H1 (cell line): ENCODE measurements at regions not wholly inside any gene's neighbourhood (a gene's known extent, or its start where the extent isn't known, plus 50 kb on each side); places are given as distances from the start of the nearest gene placed in this dataset.

ENCODE experiments used
- CTCF ChIA-PET: fragments of 300-600 bp; sonication (Branson Sonifier 250); formaldehyde crosslinking; loops from one replicate; lab custom pipeline; 2021; ENCODE audit not compliant: partially characterized antibody; lab: Charles Lee
- POLR2A ChIA-PET: fragments of 300-600 bp; sonication (Branson Sonifier 250); formaldehyde crosslinking; loops from one replicate; lab custom pipeline; 2021; ENCODE audit warnings: inconsistent platforms; ENCODE audit not compliant: partially characterized antibody; lab: Charles Lee
- DNase-seq, 2 experiments: peaks; one replicate each; pipeline versions ENCODE4 v3.0.0 to v3.0.0-alpha.2; 2010 to 2022; ENCODE audit warnings: low spot score in 2 of 2, low read depth in 1 of 2, mixed read lengths in 1 of 2
- FAIRE-seq: peaks from 2 replicates; lab custom pipeline; 2011; peaks lifted over from hg19 to GRCh38; lab: Jason Lieb, UNC
- H2AFZ ChIP-seq: 2 replicates; pipeline ENCODE4 v1.8.1; 2012; ENCODE audit warnings: low read length, inconsistent platforms
- H2AK5ac ChIP-seq: 2 replicates; pipeline ENCODE4 v1.6.1; 2013; ENCODE audit warnings: low read depth, low read length
- H2BK120ac ChIP-seq: replicated peaks from 2 replicates; pipeline ENCODE3; 2013; ENCODE audit warnings: low read depth, low read length, inconsistent platforms
- H2BK12ac ChIP-seq: 2 replicates; pipeline ENCODE4 v1.6.1; 2013; ENCODE audit warnings: low read depth, low read length
- H2BK15ac ChIP-seq: 2 replicates; pipeline ENCODE4 v1.6.1; 2013; ENCODE audit warnings: low read length
- H2BK20ac ChIP-seq: 2 replicates; pipeline ENCODE4 v1.6.1; 2013; ENCODE audit warnings: low read length
- H2BK5ac ChIP-seq: 2 replicates; pipeline ENCODE4 v1.6.1; 2013; ENCODE audit warnings: low read depth, low read length
- H3K14ac ChIP-seq: 2 replicates; pipeline ENCODE4 v1.6.1; 2013; ENCODE audit warnings: inconsistent platforms; ENCODE audit not compliant: insufficient read length
- H3K18ac ChIP-seq: 2 replicates; pipeline ENCODE4 v1.6.1; 2013; ENCODE audit warnings: low read length; ENCODE audit errors: extremely low read depth
- H3K23ac ChIP-seq: 2 replicates; pipeline ENCODE4 v1.6.1; 2013; ENCODE audit warnings: inconsistent platforms; ENCODE audit not compliant: insufficient read length
- H3K23me2 ChIP-seq: 2 replicates; pipeline ENCODE4 v1.6.1; 2013; ENCODE audit warnings: low read depth, low read length
- H3K27ac ChIP-seq: 2 replicates; pipeline ENCODE4 v1.6.1; 2011; ENCODE audit warnings: low read depth, low read length, inconsistent platforms
- H3K27me3 ChIP-seq, 4 experiments: replicated peaks in 1 of 4; 1 replicate in 1 of 4; 2 replicates in 3 of 4; pipeline versions ENCODE4 v1.6.1 to v1.8.1; 2011 to 2013; ENCODE audit warnings: low read length in 3 of 4, mild to moderate bottlenecking in 3 of 4, inconsistent platforms in 2 of 4, mixed read lengths in 2 of 4, moderate library complexity in 1 of 4; ENCODE audit not compliant: control insufficient read depth in 3 of 4, insufficient read depth in 3 of 4; ENCODE audit errors: extremely low read depth in 1 of 4
- H3K36me3 ChIP-seq, 4 experiments: 2 replicates each; pipeline versions ENCODE4 v1.6.1 to v1.8.1; 2011 to 2013; ENCODE audit warnings: mild to moderate bottlenecking in 4 of 4, low read length in 3 of 4, moderate library complexity in 2 of 4, control low read depth in 1 of 4, inconsistent platforms in 1 of 4; ENCODE audit not compliant: insufficient read depth in 4 of 4, control insufficient read depth in 2 of 4
- H3K4ac ChIP-seq: replicated peaks from 2 replicates; pipeline ENCODE3; 2013; ENCODE audit warnings: low read length, low read depth, mixed read lengths, inconsistent platforms; ENCODE audit not compliant: insufficient read length
- H3K4me1 ChIP-seq, 4 experiments: replicated peaks in 1 of 4; 1 replicate in 1 of 4; 2 replicates in 3 of 4; pipeline versions ENCODE4 v1.6.1 to v1.8.1; 2011 to 2013; ENCODE audit warnings: low read length in 3 of 4, inconsistent platforms in 2 of 4, mixed read lengths in 1 of 4; ENCODE audit not compliant: insufficient read depth in 4 of 4, control insufficient read depth in 3 of 4
- H3K4me2 ChIP-seq, 2 experiments: 2 replicates each; pipeline versions ENCODE4 v1.6.1 to v1.8.1; 2011 to 2013; ENCODE audit warnings: low read depth in 2 of 2, low read length in 2 of 2, control low read depth in 1 of 2, inconsistent platforms in 1 of 2, mild to moderate bottlenecking in 1 of 2; ENCODE audit not compliant: insufficient read depth in 1 of 2
- H3K4me3 ChIP-seq, 4 experiments: fragments of 200-600, 300-600 bp in 1 of 4; sonication (generic), shearing (Covaris generic), sonication (Bioruptor Twin) in 1 of 4; 2 replicates each; pipeline versions ENCODE4 v1.5.1 to v1.8.1; 2011 to 2016; ENCODE audit warnings: low read length in 4 of 4, low read depth in 3 of 4, control low read depth in 2 of 4, inconsistent platforms in 2 of 4, mild to moderate bottlenecking in 2 of 4, mixed read lengths in 1 of 4, moderate library complexity in 1 of 4; ENCODE audit not compliant: insufficient read depth in 2 of 4; ENCODE audit errors: extremely low read depth in 1 of 4
- H3K56ac ChIP-seq: replicated peaks from 2 replicates; pipeline ENCODE3; 2013; ENCODE audit warnings: low read depth, mild to moderate bottlenecking, mixed read lengths, low read length, inconsistent platforms; ENCODE audit not compliant: insufficient read length
- H3K79me1 ChIP-seq: 2 replicates; pipeline ENCODE4 v1.6.1; 2013; ENCODE audit warnings: low read depth, low read length, control low read depth
- H3K79me2 ChIP-seq, 2 experiments: 2 replicates each; pipeline versions ENCODE4 v1.6.1 to v1.8.1; 2012 to 2013; ENCODE audit warnings: low read length in 2 of 2, mild to moderate bottlenecking in 2 of 2, inconsistent platforms in 1 of 2; ENCODE audit not compliant: insufficient read depth in 2 of 2, control insufficient read depth in 1 of 2
- H3K9ac ChIP-seq, 4 experiments: replicated peaks in 1 of 4; 1 replicate in 1 of 4; 2 replicates in 3 of 4; pipeline versions ENCODE4 v1.6.1 to v1.8.1; 2011 to 2013; ENCODE audit warnings: low read depth in 3 of 4, low read length in 3 of 4, control low read depth in 2 of 4, mild to moderate bottlenecking in 2 of 4, moderate library complexity in 2 of 4, inconsistent platforms in 1 of 4; ENCODE audit errors: extremely low read depth in 1 of 4
- H3K9me3 ChIP-seq, 2 experiments: 2 replicates each; pipeline versions ENCODE4 v1.6.1 to v1.8.1; 2012 to 2013; ENCODE audit warnings: mild to moderate bottlenecking in 2 of 2, moderate library complexity in 2 of 2, control low read depth in 1 of 2, inconsistent platforms in 1 of 2, low read depth in 1 of 2, low read length in 1 of 2, mixed read lengths in 1 of 2; ENCODE audit not compliant: insufficient read depth in 2 of 2
- H4K20me1 ChIP-seq, 2 experiments: replicated peaks in 1 of 2; 2 replicates each; pipeline versions ENCODE3 to v1.8.1; 2011 to 2013; ENCODE audit warnings: inconsistent platforms in 2 of 2, low read length in 2 of 2, mild to moderate bottlenecking in 1 of 2; ENCODE audit not compliant: insufficient read depth in 2 of 2, control insufficient read depth in 1 of 2
- H4K5ac ChIP-seq: 2 replicates; pipeline ENCODE4 v1.6.1; 2013; ENCODE audit warnings: low read length, low read depth, mixed read lengths, inconsistent platforms; ENCODE audit not compliant: insufficient read length
- H4K8ac ChIP-seq: 2 replicates; pipeline ENCODE4 v1.8.0; 2013; ENCODE audit warnings: mild to moderate bottlenecking, moderate library complexity, low read length, inconsistent platforms; ENCODE audit not compliant: insufficient read depth; ENCODE audit errors: extremely low read depth
- H4K91ac ChIP-seq: replicated peaks from 2 replicates; pipeline ENCODE3; 2013; ENCODE audit warnings: low read length, mixed read lengths, inconsistent platforms; ENCODE audit not compliant: insufficient read length
- CHD1 ChIP-seq: IDR thresholded peaks from 2 replicates; pipeline ENCODE4 v1.6.1; 2012; ENCODE audit warnings: low read depth, low read length, improper control_type of control experiment
- CHD2 ChIP-seq: IDR thresholded peaks from 2 replicates; pipeline ENCODE4 v1.6.1; 2012; ENCODE audit warnings: low read length, improper control_type of control experiment
- FOSL1 ChIP-seq: IDR thresholded peaks from 2 replicates; pipeline ENCODE4 v1.6.1; 2011; ENCODE audit warnings: mild to moderate bottlenecking, low read depth, low read length, moderate library complexity; ENCODE audit not compliant: insufficient read depth
- HDAC2 ChIP-seq, 2 experiments: fragments of 300-600 bp in 1 of 2; sonication (generic) in 1 of 2; IDR thresholded peaks; 2 replicates each; pipeline ENCODE4 v1.6.1; 2011 to 2012; ENCODE audit warnings: low read depth in 2 of 2, low read length in 2 of 2, mild to moderate bottlenecking in 2 of 2, moderate library complexity in 2 of 2, borderline replicate concordance in 1 of 2, inconsistent platforms in 1 of 2
- POLR2AphosphoS5 ChIP-seq: IDR thresholded peaks from 2 replicates; pipeline ENCODE4 v1.6.1; 2011; ENCODE audit warnings: low read depth, low read length
- POU5F1 ChIP-seq: IDR thresholded peaks from 2 replicates; pipeline ENCODE4 v1.6.1; 2011; ENCODE audit warnings: low read depth, mild to moderate bottlenecking, low read length, moderate library complexity
- SIN3A ChIP-seq, 2 experiments: IDR thresholded peaks in 1 of 2; conservative IDR thresholded peaks in 1 of 2; 2 replicates each; pipeline ENCODE4 v1.6.1; 2011 to 2012; ENCODE audit warnings: low read length in 2 of 2, improper control_type of control experiment in 1 of 2, low read depth in 1 of 2, mild to moderate bottlenecking in 1 of 2
- SP2 ChIP-seq: IDR thresholded peaks from 2 replicates; pipeline ENCODE4 v1.6.1; 2012; ENCODE audit warnings: mild to moderate bottlenecking, low read length, inconsistent platforms
- TBP ChIP-seq: IDR thresholded peaks from 2 replicates; pipeline ENCODE4 v1.6.1; 2011; ENCODE audit warnings: low read depth, low read length, improper control_type of control experiment
- WGBS, 2 experiments: shearing (Covaris generic) in 1 of 2; methylation state at CpG; one replicate each; pipeline versions ENCODE4 v1.1.6 to v1.1.7; 2013 to 2015; ENCODE audit warnings: low lambda C conversion rate in 2 of 2, mixed read lengths in 2 of 2, inconsistent platforms in 1 of 2, low coverage in 1 of 2, missing lambda C conversion rate in 1 of 2; ENCODE audit not compliant: insufficient replicate concordance in 2 of 2, insufficient coverage in 1 of 2, insufficient read length in 1 of 2; ENCODE audit errors: extremely low coverage in 1 of 2, missing lambda C conversion rate in 1 of 2; 5-methylcytosine and 5-hydroxymethylcytosine counted together

DNA sequence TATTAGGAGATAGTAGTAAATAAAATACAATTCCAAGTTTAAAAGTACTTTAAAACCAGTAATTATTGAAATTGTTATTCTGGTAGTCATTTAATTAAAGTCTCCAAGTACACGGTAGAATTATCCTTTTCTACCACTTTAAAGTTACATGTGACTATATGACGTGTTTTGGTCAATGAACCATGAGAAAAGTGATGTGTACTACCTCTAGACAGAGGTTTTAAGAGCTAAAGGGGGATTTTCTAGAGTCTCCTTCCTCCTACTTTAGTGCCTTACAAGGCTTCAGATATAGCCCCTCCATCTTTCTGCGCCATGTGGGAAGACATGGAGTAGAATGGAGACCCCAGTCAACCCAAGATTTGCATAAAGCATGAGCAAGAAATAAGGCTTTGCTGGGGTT is 2296.6 kb upstream of the AGA start:
- no peak overlapping the region for H3K23ac ChIP-seq
- H3K27ac ChIP-seq = no peak overlapping the region
- no peaks in the 10 kb centered on the region for H3K36me3 ChIP-seq
- H3K79me2 ChIP-seq = no peaks in the 10 kb centered on the region
- no peak overlapping the region for H3K4me3 ChIP-seq
- H2BK120ac ChIP-seq = no peak overlapping the region
- H3K79me1 ChIP-seq = no peaks in the 10 kb centered on the region
- H3K14ac ChIP-seq = no peak overlapping the region
- H4K8ac ChIP-seq = no peak overlapping the region
- H3K23me2 ChIP-seq = no peaks in the 10 kb centered on the region
- no peak overlapping the region for H2AFZ ChIP-seq
- no peak overlapping the region for H3K18ac ChIP-seq
- no peak overlapping the region for H2AK5ac ChIP-seq
- H3K56ac ChIP-seq = no peak overlapping the region
- WGBS, 2 experiments = 97% methylated on average over 3 of the region's 3 CpGs; no CpG with 5 or more reads in 1 of the 2 experiments
- FAIRE-seq (no peak), DNase-seq (no peak)
- H2BK15ac ChIP-seq = no peak overlapping the region
- no peak for TF ChIP-seq CHD2
- no peak for TF ChIP-seq POLR2AphosphoS5
- no peak for TF ChIP-seq FOSL1
- TF ChIP-seq SIN3A (conservative IDR thresholded peaks at IDR 0.05 in 1 of 2, IDR thresholded peaks at IDR 0.05 in 1 of 2; ENCODE audit: low read depth in 1 of 2, low read length in 2 of 2) = no peak
- TF ChIP-seq TBP = no peak
- TF ChIP-seq POU5F1 = no peak
- no peak for TF ChIP-seq SP2
- TF ChIP-seq CHD1 = no peak
- no peak for TF ChIP-seq HDAC2 (IDR thresholded peaks at IDR 0.05; ENCODE audit: borderline replicate concordance in 1 of 2, low read depth in 2 of 2, low read length in 2 of 2)
- no peak overlapping the region for H2BK5ac ChIP-seq
- H2BK20ac ChIP-seq = no peak overlapping the region
- no peaks in the 10 kb centered on the region for H3K4me1 ChIP-seq
- H3K9ac ChIP-seq = no peak overlapping the region
- no peak overlapping the region for H2BK12ac ChIP-seq
- H3K4ac ChIP-seq = no peak overlapping the region
- H3K9me3 ChIP-seq = no peaks in the 10 kb centered on the region
- ChIA-PET CTCF (no interaction called here), POLR2A (no interaction called here)
- no peak overlapping the region for H4K91ac ChIP-seq
- no peak overlapping the region for H3K4me2 ChIP-seq
- no peaks in the 10 kb centered on the region for H3K27me3 ChIP-seq
- no peaks in the 10 kb centered on the region for H4K20me1 ChIP-seq
- H4K5ac ChIP-seq = no peak overlapping the region
